ENCODE measurements at regions not wholly inside any gene's neighbourhood (a gene's known extent, or its start where the extent isn't known, plus 50 kb on each side); places are given as distances from the start of the nearest gene placed in this dataset.

GRCh38 chr9:13923381-13923780, 390.6 kb downstream of the NFIB start:
- no peak for FAIRE-seq
- Histone ChIP-seq H3K27ac (ENCODE audit: extremely low read depth, low read depth, low read length) (no peak overlapping the region), H3K79me2 (ENCODE audit: control insufficient read depth, insufficient read depth, low read length) (no peaks in the 10 kb centered on the region), H3K4me2 (ENCODE audit: insufficient read depth, low read length) (no peak overlapping the region), H3K9me3 (replicated peaks; ENCODE audit: control insufficient read depth, insufficient read depth, low read depth, low read length) (no peaks in the 10 kb centered on the region), H4K20me1 (replicated peaks; ENCODE audit: control insufficient read depth, insufficient read depth, low read length) (no peaks in the 10 kb centered on the region), H3K4me1 (replicated peaks in 1 of 2; ENCODE audit: control insufficient read depth in 2 of 2, insufficient read depth in 2 of 2, low read length in 2 of 2) (no peaks in the 10 kb centered on the region), H3K9me1 (ENCODE audit: control insufficient read depth, insufficient read depth, low read length) (no peaks in the 10 kb centered on the region), H3K9ac (ENCODE audit: insufficient read depth in 1 of 2, low read depth in 2 of 2, low read length in 2 of 2) (no peak overlapping the region), H2AFZ (ENCODE audit: low read depth, low read length) (no peak overlapping the region), H3K4me3 (no peak overlapping the region), H3K27me3 (ENCODE audit: control insufficient read depth in 2 of 2, insufficient read depth in 2 of 2, low read length in 2 of 2) (no peaks in the 10 kb centered on the region), H3K36me3 (ENCODE audit: control insufficient read depth, insufficient read depth, low read length) (no peaks in the 10 kb centered on the region)
- intact Hi-C loops (cut with micrococcal nuclease): no loop called here
- CTCF ChIA-PET (ENCODE audit: low intra/inter-chr PET ratio): no interaction called here
- no peak for DNase-seq (ENCODE audit: extremely low read depth in 1 of 4, low spot score in 3 of 4)
- WGBS (ENCODE audit: insufficient coverage, low coverage, missing lambda C conversion rate): 20% methylated on average over 4 of the region's 4 CpGs
- no TSS peak for BruUV-seq (replicated peaks)
- no peak for ATAC-seq
- in situ Hi-C loops (cut with MboI): no loop called here
- no peak for TF ChIP-seq TSHZ1 (CRISPR knock-in tag; IDR thresholded peaks at IDR 0.05)
- TF ChIP-seq, protein P1, sequence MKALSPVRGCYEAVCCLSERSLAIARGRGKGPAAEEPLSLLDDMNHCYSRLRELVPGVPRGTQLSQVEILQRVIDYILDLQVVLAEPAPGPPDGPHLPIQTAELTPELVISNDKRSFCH (CRISPR knock-in tag; IDR thresholded peaks at IDR 0.05): no peak
- TF ChIP-seq, protein P1 (tag; IDR thresholded peaks at IDR 0.05): no peak
- TF ChIP-seq NR4A1 (CRISPR knock-in tag; IDR thresholded peaks at IDR 0.05): no peak
- TF ChIP-seq NR4A1 (tag; IDR thresholded peaks at IDR 0.05): no peak
- TF ChIP-seq BCLAF1 (IDR thresholded peaks at IDR 0.05; ENCODE audit: borderline replicate concordance in 1 of 2, control insufficient read depth in 1 of 2, low read depth in 2 of 2, low read length in 1 of 2): no peak
- TF ChIP-seq, protein P2, sequence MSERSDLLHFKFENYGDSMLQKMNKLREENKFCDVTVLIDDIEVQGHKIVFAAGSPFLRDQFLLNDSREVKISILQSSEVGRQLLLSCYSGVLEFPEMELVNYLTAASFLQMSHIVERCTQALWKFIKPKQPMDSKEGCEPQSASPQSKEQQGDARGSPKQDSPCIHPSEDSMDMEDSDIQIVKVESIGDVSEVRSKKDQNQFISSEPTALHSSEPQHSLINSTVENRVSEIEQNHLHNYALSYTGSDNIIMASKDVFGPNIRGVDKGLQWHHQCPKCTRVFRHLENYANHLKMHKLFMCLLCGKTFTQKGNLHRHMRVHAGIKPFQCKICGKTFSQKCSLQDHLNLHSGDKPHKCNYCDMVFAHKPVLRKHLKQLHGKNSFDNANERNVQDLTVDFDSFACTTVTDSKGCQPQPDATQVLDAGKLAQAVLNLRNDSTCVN (CRISPR knock-in tag; IDR thresholded peaks at IDR 0.05): no peak
- TF ChIP-seq, protein P3, sequence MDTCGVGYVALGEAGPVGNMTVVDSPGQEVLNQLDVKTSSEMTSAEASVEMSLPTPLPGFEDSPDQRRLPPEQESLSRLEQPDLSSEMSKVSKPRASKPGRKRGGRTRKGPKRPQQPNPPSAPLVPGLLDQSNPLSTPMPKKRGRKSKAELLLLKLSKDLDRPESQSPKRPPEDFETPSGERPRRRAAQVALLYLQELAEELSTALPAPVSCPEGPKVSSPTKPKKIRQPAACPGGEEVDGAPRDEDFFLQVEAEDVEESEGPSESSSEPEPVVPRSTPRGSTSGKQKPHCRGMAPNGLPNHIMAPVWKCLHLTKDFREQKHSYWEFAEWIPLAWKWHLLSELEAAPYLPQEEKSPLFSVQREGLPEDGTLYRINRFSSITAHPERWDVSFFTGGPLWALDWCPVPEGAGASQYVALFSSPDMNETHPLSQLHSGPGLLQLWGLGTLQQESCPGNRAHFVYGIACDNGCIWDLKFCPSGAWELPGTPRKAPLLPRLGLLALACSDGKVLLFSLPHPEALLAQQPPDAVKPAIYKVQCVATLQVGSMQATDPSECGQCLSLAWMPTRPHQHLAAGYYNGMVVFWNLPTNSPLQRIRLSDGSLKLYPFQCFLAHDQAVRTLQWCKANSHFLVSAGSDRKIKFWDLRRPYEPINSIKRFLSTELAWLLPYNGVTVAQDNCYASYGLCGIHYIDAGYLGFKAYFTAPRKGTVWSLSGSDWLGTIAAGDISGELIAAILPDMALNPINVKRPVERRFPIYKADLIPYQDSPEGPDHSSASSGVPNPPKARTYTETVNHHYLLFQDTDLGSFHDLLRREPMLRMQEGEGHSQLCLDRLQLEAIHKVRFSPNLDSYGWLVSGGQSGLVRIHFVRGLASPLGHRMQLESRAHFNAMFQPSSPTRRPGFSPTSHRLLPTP (IDR thresholded peaks at IDR 0.05; ENCODE audit: borderline replicate concordance, extremely low read depth, insufficient read length): no peak
- TF ChIP-seq KAT7 (CRISPR knock-in tag; IDR thresholded peaks at IDR 0.05; ENCODE audit: borderline replicate concordance): no peak
- POLR2A ChIA-PET: no interaction called here

Data from K562 (cell line).